ENCODE measurements at regions not wholly inside any gene's neighbourhood (a gene's known extent, or its start where the extent isn't known, plus 50 kb on each side); places are given as distances from the start of the nearest gene placed in this dataset.
A peak's percentile ranks its signal among the peaks of the same experiment; 100 is the strongest.

DNA sequence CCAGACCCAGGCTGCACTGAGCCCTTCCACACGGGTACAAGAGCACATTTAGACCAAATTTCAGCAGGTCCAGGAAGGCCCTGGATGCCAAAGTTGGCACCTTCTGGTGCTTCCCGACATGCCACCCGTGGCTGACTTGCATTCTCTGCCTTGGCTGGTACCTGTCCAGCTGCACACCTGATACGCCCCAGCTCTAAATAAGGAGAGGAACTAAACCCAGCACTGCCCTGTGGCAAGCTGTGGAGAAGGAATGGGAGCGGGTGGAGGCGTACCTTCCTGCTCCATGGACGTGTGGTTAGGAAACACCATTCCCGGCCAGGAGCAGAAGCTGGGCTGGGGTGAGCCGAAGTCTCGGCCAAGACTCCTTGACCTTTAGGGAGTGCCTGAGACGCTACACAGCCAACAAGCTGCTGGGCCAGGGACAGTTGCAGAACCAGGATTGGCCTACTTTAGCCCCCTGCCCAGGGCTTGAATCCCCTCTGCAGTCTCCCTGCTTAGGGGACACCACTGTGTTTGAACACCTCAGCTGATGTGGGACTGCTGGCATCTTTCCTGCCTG lies 86.5 kb upstream of the TAF1B start:
- DNase-seq (ENCODE audit: low read depth, low spot score): no peak

- no peak for DNase-seq (ENCODE audit: low read depth, low spot score)
Measured at GRCh38 chr2:9757501-9758264, 85.6 kb upstream of the TAF1B start.

DNA sequence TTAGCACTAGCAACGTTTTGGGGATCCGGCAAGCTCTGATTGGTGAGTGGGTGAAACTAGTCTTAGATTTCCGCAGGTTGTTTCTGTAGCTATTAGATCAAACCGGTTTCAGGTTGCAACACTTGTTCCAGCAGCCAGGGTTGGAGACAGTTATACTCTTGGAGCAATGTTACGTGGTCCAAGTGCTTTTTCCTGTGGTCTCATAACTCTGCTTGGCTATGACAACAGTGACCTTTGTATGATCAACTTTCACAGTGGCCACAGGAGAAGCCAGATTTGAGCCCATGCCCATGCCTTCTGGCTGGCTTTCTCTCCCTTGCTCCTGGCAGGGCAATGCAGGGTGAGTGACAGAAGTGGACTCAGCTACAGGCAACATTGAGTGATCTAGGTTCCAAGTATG lies 84.5 kb upstream of the TAF1B start:
- DNase-seq (ENCODE audit: low read depth, low spot score): no peak

- DNase-seq (ENCODE audit: low read depth, low spot score): no peak
Measured at GRCh38 chr2:9760069-9760901, 83.0 kb upstream of the TAF1B start.

DNA sequence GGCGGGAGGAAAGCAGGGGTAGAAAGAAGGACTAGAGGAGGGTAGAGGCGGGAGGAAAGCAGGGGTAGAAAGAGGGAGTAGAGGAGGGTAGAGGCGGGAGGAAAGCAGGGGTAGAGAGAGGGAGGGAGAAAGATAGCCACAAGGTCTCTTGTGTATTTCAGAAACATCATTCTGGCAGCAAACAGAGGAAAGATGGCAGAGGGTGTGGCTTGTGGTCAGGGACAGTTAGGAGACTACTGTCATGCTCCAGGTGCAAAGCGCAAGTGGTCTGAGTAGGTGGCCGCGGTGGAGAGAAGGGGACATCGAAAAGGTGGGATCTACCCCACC lies 82.4 kb upstream of the TAF1B start:
- no peak for DNase-seq (ENCODE audit: low read depth, low spot score)

DNA sequence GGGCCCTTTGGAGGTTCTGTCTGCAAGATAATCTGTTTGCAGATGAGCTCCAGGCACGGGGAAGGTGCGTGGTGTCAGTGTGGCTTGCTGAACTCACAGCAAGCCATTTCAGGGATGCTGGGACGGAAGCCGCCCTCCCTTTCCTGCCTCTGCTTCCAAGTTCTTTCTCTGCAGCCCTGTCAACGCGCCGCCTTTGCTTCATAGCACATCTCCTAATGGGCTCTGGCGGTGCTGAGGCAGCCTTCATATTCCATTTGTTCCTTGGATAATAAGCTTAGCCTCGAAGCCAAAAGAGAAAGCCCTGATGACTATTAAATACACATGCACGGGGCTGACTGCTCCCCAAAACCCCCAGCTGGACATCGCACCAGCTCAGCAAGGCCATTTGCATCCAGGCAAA lies 81.7 kb upstream of the TAF1B start:
- DNase-seq (ENCODE audit: low read depth, low spot score): no peak

DNA sequence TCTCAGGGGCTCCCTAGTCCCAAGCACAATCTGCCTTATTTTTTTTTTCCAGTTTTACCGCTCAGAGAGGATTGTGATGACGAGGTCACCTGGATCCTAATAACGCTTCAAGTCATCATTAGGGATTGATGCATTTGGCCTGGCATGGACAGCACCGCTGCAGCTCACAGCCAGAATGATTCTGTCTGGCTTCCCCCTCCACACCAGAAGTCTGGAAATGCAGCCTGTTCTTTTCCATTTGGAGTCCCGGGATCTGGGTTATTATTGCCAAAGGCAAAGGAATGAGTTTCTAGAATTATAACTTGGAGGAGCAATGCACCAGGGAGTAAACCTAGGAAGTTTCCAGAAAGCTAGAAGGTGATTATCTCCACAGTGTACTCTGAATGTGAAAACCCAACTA lies 81.1 kb upstream of the TAF1B start:
- no peak for DNase-seq (ENCODE audit: low read depth, low spot score)

- DNase-seq (ENCODE audit: low read depth, low spot score): no peak
Measured at GRCh38 chr2:9762941-9763340, 80.3 kb upstream of the TAF1B start.

DNA sequence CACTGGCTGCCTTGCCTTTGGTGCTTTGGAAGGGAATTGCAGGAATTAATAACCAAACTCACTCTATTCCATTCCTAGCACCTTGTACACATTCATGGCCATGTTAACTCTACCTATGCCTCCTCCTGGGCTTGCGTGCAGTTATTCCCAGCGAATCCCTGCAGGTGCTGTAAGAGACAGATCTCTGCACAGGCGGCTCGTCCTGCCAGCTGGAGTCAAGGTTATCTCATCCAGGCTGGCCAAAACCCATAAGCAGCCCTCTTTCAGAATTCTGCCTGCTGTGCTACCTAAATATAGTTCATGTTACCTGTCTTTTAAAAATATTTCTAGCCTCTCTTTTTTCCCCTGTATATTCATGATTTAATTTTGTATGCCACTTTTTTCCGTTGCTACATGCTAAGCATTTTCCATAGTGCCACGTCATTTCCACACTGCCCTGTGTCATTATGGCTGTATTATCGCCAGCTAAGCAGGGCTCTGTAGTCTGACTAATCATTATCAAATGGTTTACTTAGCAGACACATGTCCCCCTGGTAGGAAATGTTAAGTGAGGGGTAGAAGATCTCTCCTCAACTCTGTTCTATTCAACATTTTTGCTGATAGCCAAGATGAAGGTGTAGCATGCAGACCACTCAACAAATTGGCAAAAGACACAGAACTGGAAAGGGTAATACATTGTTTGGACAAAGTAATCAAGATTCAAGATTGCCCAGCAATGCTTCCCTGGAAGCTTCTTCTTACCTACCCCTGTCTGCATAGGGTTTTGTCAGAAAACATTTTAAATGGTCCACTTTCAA lies 79.7 kb upstream of the TAF1B start:
- no peak for DNase-seq (ENCODE audit: low read depth, low spot score)

DNA sequence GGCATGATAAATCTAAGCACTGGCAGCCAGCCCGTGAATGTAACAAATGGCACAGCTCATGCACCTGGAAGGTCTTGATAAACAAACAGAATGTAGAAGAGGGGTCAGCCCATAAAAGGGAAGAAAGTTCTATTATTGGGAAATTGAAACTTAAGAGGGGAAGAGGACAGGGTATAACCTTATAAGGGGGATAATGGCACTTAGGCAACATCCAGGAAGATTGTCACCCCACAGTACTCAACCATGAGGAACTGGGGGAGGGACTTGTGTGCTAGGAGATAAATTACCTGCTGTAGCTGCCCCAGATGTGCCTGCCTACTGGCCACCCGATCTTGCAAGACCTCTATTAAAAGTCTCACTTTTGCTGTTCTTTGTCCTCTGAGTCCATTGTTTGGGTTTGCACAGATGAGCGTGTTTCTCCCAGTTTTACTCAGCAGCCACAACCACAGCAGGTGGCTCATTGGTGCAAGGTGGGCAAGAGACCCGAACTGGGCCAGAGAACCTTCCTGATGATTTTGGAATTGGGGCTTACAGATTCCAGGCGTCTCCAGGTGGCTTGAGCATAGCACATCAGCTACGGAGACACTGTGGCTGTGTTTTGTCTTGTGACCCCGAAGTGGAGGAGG lies 79.0 kb upstream of the TAF1B start:
- DNase-seq (ENCODE audit: low read depth, low spot score): no peak

DNA sequence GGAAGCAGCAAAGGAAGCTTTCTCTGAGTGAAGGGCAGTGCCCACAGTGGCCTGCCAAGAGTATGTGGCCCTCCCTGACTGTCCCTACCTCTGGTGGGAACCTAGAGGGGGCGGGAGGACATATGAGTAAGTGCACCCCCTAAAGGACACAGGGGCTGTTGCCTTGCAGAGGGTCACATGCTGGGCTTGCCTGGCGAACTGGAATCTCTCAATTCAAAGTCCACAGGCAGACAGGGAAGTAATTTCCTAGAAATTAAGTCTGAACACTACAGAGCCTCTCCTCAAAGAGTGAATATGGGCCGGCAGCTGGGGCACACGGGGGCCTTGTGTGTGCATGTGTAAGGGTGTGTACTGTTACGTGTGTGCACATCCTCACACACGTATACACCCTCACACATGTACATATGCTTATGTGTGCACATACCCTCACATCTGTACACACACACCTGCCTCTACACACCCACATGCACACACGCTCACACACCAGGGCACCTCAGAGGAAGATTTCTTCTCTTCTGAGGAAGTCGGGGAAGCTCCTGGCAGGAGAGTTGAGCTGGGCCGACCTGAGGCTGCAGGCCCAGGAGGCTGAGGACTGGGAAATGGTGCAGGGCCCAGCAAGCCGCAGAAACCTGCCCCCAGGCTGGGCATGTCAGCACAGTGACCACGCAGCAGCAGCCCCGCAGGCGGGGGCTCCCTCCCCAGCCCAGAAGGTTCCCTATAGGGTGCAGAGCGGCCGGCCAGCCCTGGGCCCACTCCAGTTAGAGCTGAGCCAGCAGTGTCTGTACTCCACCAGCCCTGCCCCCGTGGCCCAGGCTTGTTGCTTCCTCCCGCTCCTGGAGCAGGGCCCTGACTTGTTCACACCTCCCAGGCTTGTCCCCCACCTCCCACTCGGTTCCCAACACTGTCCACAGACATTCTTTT lies 77.4 kb upstream of the TAF1B start:
- DNase-seq (ENCODE audit: low read depth, low spot score): no peak

- DNase-seq (ENCODE audit: low read depth, low spot score): no peak
Measured at GRCh38 chr2:9767656-9768281, 75.5 kb upstream of the TAF1B start.

DNA sequence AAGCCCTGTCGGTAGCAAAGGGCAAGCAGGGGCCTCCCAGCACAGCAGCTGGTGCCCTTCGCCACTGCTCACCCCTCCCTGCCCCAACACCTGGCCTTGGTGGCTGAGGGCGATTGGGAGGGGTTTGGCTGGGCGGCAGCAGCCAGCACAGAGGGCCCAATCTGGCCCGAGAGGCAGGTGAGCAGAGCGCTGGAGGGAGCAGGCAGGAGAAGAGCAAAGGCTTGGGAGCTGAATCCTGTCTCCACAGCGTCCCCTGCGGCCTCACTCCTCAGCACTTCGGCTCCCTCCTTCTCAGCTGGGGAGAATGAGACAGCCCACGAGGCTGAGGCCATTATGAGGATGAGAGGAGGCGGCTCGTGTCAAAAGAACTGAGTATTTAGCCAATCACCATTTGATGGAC lies 74.9 kb upstream of the TAF1B start:
- DNase-seq (ENCODE audit: low read depth, low spot score): no peak

GRCh38 chr2:9769171-9770005 lies 73.9 kb upstream of the TAF1B start:
- DNase-seq (ENCODE audit: low read depth, low spot score): no peak

GRCh38 chr2:9770006-9770307 lies 73.3 kb upstream of the TAF1B start:
- no peak for DNase-seq (ENCODE audit: low read depth, low spot score)

DNA sequence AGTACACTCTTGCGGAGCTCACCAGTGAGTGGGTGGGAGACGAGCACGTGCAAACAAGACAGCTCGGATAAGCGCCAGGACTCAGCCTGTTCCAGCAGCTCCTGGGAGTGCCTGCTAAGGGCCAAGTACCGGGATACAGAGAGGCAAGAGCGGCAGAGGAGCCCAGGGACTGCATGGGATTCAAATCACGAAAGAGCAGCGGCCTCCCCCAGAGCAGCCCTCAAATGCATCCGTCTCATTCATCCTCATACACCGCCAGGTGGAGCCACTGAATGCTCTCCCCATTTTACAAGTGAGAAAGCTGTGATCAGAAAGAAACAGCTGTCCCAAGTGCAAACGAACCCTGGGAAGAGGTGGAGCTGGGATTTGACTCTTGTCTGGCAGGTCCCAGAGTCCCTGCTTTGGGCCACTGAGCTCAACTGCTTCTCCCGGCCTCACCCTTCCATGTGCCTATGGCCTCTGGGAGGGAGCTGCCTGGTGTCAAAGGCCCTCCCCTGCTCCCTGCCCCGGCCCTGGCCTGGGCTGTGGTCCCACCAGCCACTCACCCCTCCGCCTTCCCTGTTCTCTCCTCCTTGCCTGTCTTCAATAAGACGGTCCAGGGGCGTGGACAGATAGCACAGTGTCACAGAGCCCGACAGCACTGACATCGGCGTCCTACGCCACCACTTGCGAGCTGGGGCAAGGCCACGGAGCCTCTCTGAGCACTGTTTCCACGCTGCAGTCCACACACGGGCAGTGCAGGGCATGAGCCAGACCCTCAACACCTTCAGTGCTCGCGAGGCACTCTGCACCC lies 72.8 kb upstream of the TAF1B start:
- peak; percentile 29 for DNase-seq (ENCODE audit: low read depth, low spot score)

- DNase-seq (ENCODE audit: low read depth, low spot score): no peak
Measured at GRCh38 chr2:9771101-9771449, 72.2 kb upstream of the TAF1B start.

DNA sequence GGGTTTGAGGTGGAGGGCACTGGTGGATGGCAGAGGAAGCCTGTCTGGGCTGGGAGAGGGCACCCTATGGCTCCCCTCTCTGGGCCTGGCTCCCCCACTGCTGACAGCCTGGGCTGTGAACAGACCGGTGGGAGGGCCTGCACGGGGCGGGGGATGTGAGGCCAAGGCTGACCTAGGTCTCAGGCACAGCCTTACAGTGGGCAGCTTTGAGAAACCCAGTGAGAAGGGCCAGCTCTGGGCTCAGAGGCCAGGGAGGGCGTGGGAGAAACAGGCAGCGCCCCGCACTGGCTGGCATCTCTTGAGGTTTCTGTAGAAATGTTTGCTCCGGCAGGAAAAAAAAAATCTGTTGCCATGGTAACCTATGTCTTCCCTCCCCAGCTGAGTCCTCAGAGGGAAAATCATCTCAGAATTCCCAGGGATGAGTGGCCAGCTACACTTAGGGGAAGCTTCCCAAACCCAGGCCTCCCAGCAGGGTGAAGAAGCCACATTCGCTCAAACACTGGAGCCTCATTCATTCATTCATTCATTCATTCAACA lies 71.7 kb upstream of the TAF1B start:
- DNase-seq (ENCODE audit: low read depth, low spot score): no peak

All from activated CD4-positive, CD25-positive, alpha-beta regulatory T cell treated with anti-CD3 and anti-CD28 coated beads, Interleukin-2, amount 50 U/mL, for 16 hours (primary cell).